NCI-H446 treated with DMSO at 0.1 percent for 48 hours (cell line): ENCODE measurements at regions not wholly inside any gene's neighbourhood (a gene's known extent, or its start where the extent isn't known, plus 50 kb on each side); places are given as distances from the start of the nearest gene placed in this dataset.

Experiments
- DNase-seq: peaks from one replicate; lab custom pipeline; 2025; lab: John Stamatoyannopoulos, UW

DNA sequence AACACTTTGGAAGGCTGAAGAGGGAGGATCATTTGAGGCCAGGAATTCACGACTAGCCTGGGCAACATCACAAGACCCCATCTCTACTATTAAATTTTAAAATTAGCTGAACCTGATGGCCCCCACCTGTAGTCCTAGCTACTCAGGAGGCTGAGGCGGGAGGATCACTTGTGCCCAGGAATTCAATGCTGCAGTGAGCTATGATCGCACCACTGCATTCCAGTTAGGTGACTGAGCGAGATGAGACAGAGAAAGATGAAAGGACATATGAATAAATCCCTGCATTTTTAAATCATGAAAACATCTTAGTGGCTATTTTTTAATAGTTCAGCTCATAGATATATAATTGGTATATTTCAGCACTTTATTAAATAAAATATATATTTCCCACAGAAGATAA is 93.8 kb downstream of the GPR63 start:
- DNase-seq: no peak

DNA sequence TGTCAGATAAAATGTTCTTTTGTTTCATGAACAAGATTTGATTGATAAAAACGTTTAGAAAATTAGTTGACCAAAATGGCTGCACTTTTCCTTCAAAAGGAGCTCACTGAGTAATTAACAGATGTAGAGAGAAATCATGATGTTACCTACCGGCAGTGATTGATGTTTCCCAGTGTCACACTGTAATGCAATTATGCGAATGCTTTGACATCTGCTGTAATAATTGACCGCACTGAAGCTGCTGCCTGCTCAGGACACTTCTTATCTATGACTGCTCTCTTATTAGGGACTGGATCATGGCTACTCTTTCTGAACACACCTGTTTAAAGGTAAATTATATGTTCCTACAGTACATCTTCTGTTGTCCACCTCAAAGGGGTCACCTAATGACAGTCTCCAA is 94.6 kb downstream of the GPR63 start:
- DNase-seq: peak; percentile 4

- DNase-seq: no peak
Measured at GRCh38 chr6:96735332-96735731, 101.9 kb downstream of the GPR63 start.

DNA sequence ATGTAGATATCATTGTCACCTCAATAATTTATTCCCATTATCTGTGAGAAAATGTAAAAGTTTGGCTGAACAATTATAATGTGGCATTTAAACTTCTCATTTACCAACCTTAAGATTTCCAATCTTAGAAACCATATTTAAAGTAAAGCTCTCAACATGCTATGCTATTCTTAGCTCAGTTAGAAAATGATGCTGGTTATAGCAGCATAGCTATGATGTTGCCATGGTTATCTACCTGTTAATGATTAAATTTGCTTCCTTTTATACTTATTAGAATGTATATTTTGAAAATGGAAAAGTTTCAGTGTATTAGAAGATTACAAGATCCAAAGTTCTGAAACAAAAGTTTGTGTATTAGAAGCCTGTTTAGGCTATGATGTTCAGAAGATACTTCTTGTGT is 110.1 kb downstream of the GPR63 start:
- DNase-seq: no peak

GRCh38 chr6:96725296-96725695 is 112.0 kb downstream of the GPR63 start:
- DNase-seq: no peak

DNA sequence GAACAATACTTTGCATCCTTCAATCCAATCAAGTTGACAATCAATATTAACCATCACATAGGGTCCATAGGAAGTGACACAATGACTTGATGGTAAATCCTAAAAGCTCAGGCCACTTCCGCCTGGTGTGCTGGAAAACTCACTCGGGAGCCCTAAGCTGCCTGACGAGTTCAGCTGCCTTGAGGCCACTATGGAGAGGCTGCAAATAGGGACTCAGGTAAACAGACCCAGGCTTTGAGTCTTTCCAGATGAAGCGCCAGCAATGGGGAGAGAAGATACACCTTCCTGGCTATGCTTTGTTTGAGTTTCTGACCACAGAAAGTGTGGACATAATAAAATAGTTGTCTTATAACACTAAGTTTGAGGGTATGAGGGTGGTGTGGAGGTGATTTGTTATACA is 112.6 kb downstream of the GPR63 start:
- no peak for DNase-seq

DNA sequence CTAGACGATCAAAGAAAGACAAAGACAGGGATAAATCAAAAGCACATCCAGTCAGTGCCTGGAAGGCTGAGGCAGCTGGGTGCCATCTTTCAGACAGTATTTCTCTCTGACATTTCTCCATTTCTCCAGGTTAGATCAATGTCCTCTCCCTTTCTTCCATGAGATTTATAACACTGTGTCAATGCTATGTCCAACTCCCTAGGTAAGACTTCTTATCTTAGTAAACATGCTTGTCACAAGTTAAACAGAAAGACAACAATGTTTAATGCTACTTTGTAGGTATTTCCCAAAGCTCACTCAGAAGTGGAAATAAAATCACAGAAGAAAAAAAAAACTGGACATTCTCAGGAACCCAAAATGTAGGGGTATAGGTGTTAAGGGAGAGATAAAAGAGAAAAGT is 113.9 kb downstream of the GPR63 start:
- no peak for DNase-seq

DNA sequence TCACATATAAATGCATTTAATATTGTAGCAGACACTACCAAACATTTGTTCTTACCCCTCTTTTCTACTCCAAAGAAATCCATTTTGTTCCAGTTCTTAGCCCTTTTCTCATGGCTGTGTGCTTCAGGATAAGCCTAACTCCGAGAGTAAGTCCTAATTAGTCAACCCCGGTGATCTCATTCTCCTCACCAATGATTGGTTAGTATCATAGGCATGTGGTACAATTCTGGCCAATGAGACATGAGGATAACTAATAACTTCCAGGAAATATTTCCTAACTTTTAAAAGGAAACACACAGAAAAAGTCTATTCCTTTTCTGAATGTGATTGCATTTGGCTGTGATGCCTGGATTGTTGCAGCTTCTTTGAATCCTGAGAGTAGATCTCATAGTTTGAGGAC is 116.0 kb downstream of the GPR63 start:
- no peak for DNase-seq

DNA sequence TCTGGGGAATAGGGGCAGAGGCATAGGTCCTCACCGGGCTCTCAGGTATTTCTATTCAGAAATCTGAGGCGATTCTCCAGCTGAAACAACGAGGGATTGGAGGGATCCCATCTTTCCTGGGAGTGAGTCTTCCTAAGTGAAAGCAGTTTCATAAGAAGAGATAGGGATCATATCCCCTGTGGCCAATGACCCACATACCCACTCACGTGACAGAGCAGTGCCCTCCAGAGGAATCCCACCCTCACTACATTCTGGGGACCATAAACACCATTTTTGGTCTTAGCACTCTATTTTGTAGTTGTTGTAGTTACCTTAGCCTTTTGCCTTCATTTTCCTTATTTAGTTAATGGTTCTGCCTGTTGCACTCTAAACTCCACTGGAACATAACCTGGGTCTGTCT is 121.1 kb downstream of the GPR63 start:
- no peak for DNase-seq

DNA sequence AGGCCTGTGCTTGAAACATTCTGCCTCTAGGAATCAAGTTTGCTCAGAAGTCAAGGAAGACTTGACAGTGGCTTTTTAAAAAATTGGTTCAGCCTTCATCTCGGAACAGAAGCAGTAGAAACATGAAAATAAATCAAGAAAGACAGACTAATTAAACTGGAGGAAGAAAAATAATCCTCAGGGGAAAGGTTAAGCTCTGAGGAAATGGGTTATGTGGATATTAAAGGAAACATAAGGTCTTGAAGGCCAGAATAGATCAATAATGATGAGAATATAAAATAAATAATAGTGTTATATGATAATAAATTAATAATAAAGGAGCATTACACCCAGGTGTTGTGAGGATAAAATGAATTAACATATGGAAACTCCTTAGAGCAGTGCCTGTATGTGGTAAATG is 121.7 kb downstream of the GPR63 start:
- DNase-seq: no peak

DNA sequence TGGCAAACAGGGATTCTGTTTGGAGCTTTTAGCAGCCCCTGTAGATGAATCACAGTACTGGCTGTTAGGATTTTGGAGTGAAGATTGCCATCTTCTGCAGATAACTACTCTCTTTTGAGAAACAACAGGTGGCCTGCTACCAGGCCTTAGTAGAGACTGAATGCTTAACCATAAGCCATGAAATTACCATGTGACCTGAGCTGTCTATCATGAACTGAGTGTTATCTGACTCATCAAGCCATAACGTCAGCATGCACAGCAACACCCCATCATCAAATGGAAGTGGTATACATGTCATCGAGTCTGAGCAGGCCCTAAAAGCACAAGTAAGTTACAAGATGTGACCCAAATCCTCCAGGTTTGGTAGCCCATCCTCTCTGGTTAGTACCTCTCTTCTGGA is 132.6 kb downstream of the GPR63 start:
- DNase-seq: no peak

GRCh38 chr6:96702626-96703025 is 134.7 kb downstream of the GPR63 start:
- DNase-seq: no peak

- DNase-seq: no peak
Measured at GRCh38 chr6:96700915-96701314, 136.4 kb downstream of the GPR63 start.

GRCh38 chr6:96694429-96694828 is 131.5 kb downstream of the FHL5 start:
- DNase-seq: peak; percentile 44

GRCh38 chr6:96687121-96687520 is 124.2 kb downstream of the FHL5 start:
- no peak for DNase-seq

- no peak for DNase-seq
Measured at GRCh38 chr6:96685702-96686101, 122.8 kb downstream of the FHL5 start.

DNA sequence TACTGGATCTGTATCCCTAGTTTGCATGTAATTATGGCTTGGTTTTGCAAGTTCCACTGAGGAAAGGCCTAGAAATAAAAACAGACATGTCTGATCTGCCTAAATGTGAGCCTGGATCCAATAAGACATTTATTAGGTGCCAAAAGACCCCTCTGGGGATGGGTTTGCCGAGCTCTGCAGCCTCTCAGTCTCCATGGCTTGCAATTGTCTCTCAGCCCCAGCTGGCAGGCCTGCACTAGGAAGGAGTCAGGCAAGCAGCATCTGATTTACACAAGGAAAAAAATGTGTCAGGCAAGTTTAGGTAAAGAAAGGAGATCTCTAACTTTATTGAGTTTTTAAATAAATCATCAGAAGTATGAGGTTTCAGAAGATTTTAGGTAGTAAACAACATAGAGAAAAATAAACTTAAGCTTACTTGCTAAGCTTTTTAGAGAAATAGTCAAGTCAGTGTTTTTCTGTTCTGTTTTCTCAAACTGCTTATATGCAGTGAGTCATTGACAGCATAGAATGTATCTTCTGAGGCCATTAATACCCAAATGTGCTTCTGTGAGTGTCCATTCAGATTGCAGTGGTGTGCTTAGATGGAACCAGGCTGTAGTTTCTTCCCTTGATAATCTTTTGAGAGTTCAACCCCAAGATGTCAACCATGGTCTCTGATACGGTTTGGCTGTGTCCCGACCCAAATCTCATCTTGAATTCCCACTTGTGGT is 121.0 kb downstream of the FHL5 start:
- DNase-seq: no peak

DNA sequence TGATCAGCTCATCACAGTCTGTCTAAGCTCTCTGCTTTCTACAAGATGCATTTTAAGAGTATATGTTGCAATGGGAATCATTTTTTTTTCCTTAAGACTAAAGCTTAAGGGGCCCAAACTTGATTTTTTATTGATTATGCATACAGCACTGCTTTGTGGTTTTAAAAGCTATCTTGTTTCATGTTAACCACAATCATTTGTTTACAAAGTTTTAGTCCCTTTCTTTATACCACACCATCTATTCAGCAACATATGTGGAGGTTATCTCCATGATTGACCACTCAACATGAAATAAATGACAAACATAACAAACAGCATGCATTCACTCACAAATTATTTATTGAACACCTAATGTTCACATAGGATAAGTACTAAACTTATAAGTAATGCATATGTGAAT is 119.1 kb downstream of the FHL5 start:
- no peak for DNase-seq

GRCh38 chr6:96675597-96675996 is 112.7 kb downstream of the FHL5 start:
- peak; percentile 93 for DNase-seq
